Keratinocyte (primary cell): ENCODE measurements at regions not wholly inside any gene's neighbourhood (a gene's known extent, or its start where the extent isn't known, plus 50 kb on each side); places are given as distances from the start of the nearest gene placed in this dataset.

Experiments
- DNase-seq: peaks from one replicate; pipeline ENCODE4 v3.0.0-alpha.2; 2011; ENCODE audit warnings: low read depth, missing footprints, low spot score
- FAIRE-seq: peaks from 2 replicates; lab custom pipeline; 2011; peaks lifted over from hg19 to GRCh38; lab: Jason Lieb, UNC
- H2AFZ ChIP-seq: 2 replicates; pipeline ENCODE4 v1.6.0; 2012; ENCODE audit warnings: low read length, control low read depth, inconsistent platforms; ENCODE audit not compliant: control insufficient read depth
- H3K27ac ChIP-seq: 2 replicates; pipeline ENCODE4 v1.5.1; 2011; ENCODE audit warnings: low read length; ENCODE audit not compliant: control insufficient read depth, insufficient read depth
- H3K27me3 ChIP-seq: 3 replicates; pipeline ENCODE4 v1.6.0; 2011; ENCODE audit warnings: low read length; ENCODE audit not compliant: control insufficient read depth, insufficient read depth; ENCODE audit errors: extremely low read depth
- H3K36me3 ChIP-seq, 2 experiments: 2 replicates in 1 of 2; 3 replicates in 1 of 2; pipeline ENCODE4 v1.5.1; 2011; ENCODE audit warnings: low read length in 2 of 2, mild to moderate bottlenecking in 1 of 2; ENCODE audit not compliant: control insufficient read depth in 2 of 2, insufficient read depth in 2 of 2; ENCODE audit errors: extremely low read depth in 1 of 2
- H3K4me1 ChIP-seq: 3 replicates; pipeline ENCODE4 v1.5.1; 2011; ENCODE audit warnings: low read length; ENCODE audit not compliant: control insufficient read depth, insufficient read depth; ENCODE audit errors: extremely low read depth
- H3K4me2 ChIP-seq: 3 replicates; pipeline ENCODE4 v1.6.0; 2011; ENCODE audit warnings: low read depth, low read length; ENCODE audit not compliant: control insufficient read depth, insufficient read depth; ENCODE audit errors: extremely low read depth
- H3K4me3 ChIP-seq, 3 experiments: fragments of 200-600 bp in 1 of 3; sonication (generic) in 1 of 3; 2 replicates in 2 of 3; 3 replicates in 1 of 3; pipeline ENCODE4 v1.5.1; 2011 to 2016; ENCODE audit warnings: low read length in 3 of 3, mild to moderate bottlenecking in 3 of 3, control low read depth in 2 of 3, inconsistent platforms in 1 of 3, low read depth in 1 of 3, mixed read lengths in 1 of 3, mixed run types in 1 of 3, moderate library complexity in 1 of 3; ENCODE audit not compliant: control insufficient read depth in 2 of 3, insufficient read depth in 2 of 3; ENCODE audit errors: extremely low read depth in 1 of 3
- H3K79me2 ChIP-seq: 2 replicates; pipeline ENCODE4 v1.6.0; 2012; ENCODE audit warnings: low read length; ENCODE audit not compliant: control insufficient read depth, insufficient read depth
- H3K9ac ChIP-seq: 3 replicates; pipeline ENCODE4 v1.6.0; 2011; ENCODE audit warnings: low read length; ENCODE audit not compliant: control insufficient read depth, insufficient read depth; ENCODE audit errors: extremely low read depth
- H3K9me1 ChIP-seq: 3 replicates; pipeline ENCODE4 v1.6.0; 2011; ENCODE audit warnings: low read length; ENCODE audit not compliant: control insufficient read depth, insufficient read depth; ENCODE audit errors: extremely low read depth
- H3K9me3 ChIP-seq: 2 replicates; pipeline ENCODE4 v1.5.1; 2012; ENCODE audit warnings: low read depth, low read length; ENCODE audit not compliant: control insufficient read depth
- H4K20me1 ChIP-seq: 3 replicates; pipeline ENCODE4 v1.6.0; 2011; ENCODE audit warnings: low read length; ENCODE audit not compliant: control insufficient read depth, insufficient read depth; ENCODE audit errors: extremely low read depth
- CTCF ChIP-seq, 3 experiments: IDR thresholded peaks in 1 of 3; conservative IDR thresholded peaks in 1 of 3; optimal IDR thresholded peaks in 1 of 3; 2 replicates in 2 of 3; 3 replicates in 1 of 3; pipeline versions ENCODE3 to v1.5.1; 2011; ENCODE audit warnings: low read length in 3 of 3, mild to moderate bottlenecking in 3 of 3, moderate library complexity in 2 of 3, control low read depth in 1 of 3, inconsistent platforms in 1 of 3; ENCODE audit not compliant: insufficient read depth in 2 of 3; ENCODE audit errors: extremely low read depth in 1 of 3
- EZH2 ChIP-seq: IDR thresholded peaks from one replicate; pipeline ENCODE4 v1.6.1; 2012; ENCODE audit warnings: inconsistent platforms, mild to moderate bottlenecking, low read length, moderate library complexity
- dilution Hi-C: fragments of 300-500 bp; cut with MboI; formaldehyde crosslinking; loops from one replicate; pipeline ENCODE4 v1.7.0; 2020; ENCODE audit warnings: low sequenced_read_pairs; ENCODE audit not compliant: extremely low pct_ligation_motif_present

GRCh38 chr2:230599853-230600252 lies 112.8 kb upstream of the CAB39 start:
- dilution Hi-C loops = no loop called here
- H3K4me2 ChIP-seq = no peak overlapping the region
- H3K4me1 ChIP-seq = no peaks in the 10 kb centered on the region
- TF ChIP-seq CTCF (optimal IDR thresholded peaks at IDR 0.05 in 1 of 3, IDR thresholded peaks at IDR 0.05 in 1 of 3, conservative IDR thresholded peaks at IDR 0.05 in 1 of 3; ENCODE audit: extremely low read depth in 1 of 3, insufficient read depth in 2 of 3, low read length in 3 of 3) (no peak), EZH2 (no peak)
- no peaks in the 10 kb centered on the region for H3K79me2 ChIP-seq
- no peaks in the 10 kb centered on the region for H3K9me1 ChIP-seq
- H3K27ac ChIP-seq = no peak overlapping the region
- no peaks in the 10 kb centered on the region for H4K20me1 ChIP-seq
- DNase-seq (no peak), FAIRE-seq (no peak)
- H3K27me3 ChIP-seq = no peaks in the 10 kb centered on the region
- H3K9me3 ChIP-seq = no peaks in the 10 kb centered on the region
- no peak overlapping the region for H3K4me3 ChIP-seq
- no peaks in the 10 kb centered on the region for H3K36me3 ChIP-seq
- H3K9ac ChIP-seq = no peak overlapping the region
- H2AFZ ChIP-seq = no peak overlapping the region

GRCh38 chr2:230600285-230600684 lies 112.4 kb upstream of the CAB39 start:
- H3K36me3 ChIP-seq = no peaks in the 10 kb centered on the region
- no peak for FAIRE-seq
- no peaks in the 10 kb centered on the region for H4K20me1 ChIP-seq
- H3K27ac ChIP-seq = no peak overlapping the region
- TF ChIP-seq EZH2 = no peak
- TF ChIP-seq CTCF (optimal IDR thresholded peaks at IDR 0.05 in 1 of 3, IDR thresholded peaks at IDR 0.05 in 1 of 3, conservative IDR thresholded peaks at IDR 0.05 in 1 of 3; ENCODE audit: extremely low read depth in 1 of 3, insufficient read depth in 2 of 3, low read length in 3 of 3) = no peak
- dilution Hi-C loops = no loop called here
- no peaks in the 10 kb centered on the region for H3K9me3 ChIP-seq
- H2AFZ ChIP-seq = no peak overlapping the region
- H3K79me2 ChIP-seq = no peaks in the 10 kb centered on the region
- H3K4me2 ChIP-seq = no peak overlapping the region
- no peaks in the 10 kb centered on the region for H3K9me1 ChIP-seq
- H3K4me1 ChIP-seq = no peaks in the 10 kb centered on the region
- H3K4me3 ChIP-seq = no peak overlapping the region
- H3K9ac ChIP-seq = no peak overlapping the region
- H3K27me3 ChIP-seq = no peaks in the 10 kb centered on the region
- DNase-seq = no peak
